ENCODE measurements at regions not wholly inside any gene's neighbourhood (a gene's known extent, or its start where the extent isn't known, plus 50 kb on each side); places are given as distances from the start of the nearest gene placed in this dataset.

DNA sequence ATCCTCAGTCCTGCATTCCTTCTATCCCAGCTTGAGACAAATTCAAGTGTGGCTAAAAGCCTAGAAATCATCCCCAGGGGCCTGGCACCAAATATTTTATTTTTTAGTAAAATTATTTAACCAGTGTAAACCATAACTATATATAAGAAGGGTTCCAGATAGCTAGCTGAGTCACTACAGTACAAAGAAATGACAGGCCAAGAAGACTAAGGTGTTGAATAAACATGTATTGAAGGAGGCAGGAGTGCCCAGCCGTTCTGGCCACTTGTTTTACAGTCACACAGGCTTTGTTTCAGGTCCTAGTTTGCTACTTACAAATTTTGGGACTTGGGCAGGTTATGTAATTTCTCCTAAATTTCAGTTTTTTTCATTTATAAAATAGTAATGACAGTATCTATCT, 225.9 kb upstream of the PITX2 start:
- TF ChIP-seq, protein P1, sequence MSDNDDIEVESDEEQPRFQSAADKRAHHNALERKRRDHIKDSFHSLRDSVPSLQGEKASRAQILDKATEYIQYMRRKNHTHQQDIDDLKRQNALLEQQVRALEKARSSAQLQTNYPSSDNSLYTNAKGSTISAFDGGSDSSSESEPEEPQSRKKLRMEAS (IDR thresholded peaks at IDR 0.05) = no peak
- TF ChIP-seq CEBPB (IDR thresholded peaks at IDR 0.05) (no peak), TCF12 (IDR thresholded peaks at IDR 0.05; ENCODE audit: low read depth) (no peak), FOXM1 (IDR thresholded peaks at IDR 0.05; ENCODE audit: borderline replicate concordance, low read depth) (no peak), RAD21 (IDR thresholded peaks at IDR 0.05; ENCODE audit: low read depth) (no peak), YY1 (IDR thresholded peaks at IDR 0.05; ENCODE audit: low read depth) (no peak), ZBTB7A (IDR thresholded peaks at IDR 0.05; ENCODE audit: low read depth) (no peak), EP300 (IDR thresholded peaks at IDR 0.05; ENCODE audit: borderline replicate concordance) (no peak), NFIC (IDR thresholded peaks at IDR 0.05) (no peak), TAF1 (IDR thresholded peaks at IDR 0.05; ENCODE audit: low read depth) (no peak), EGR1 (IDR thresholded peaks at IDR 0.05) (no peak), TEAD4 (IDR thresholded peaks at IDR 0.05) (no peak), CREB1 (IDR thresholded peaks at IDR 0.05; ENCODE audit: low read depth) (no peak)
- TF ChIP-seq, protein P2, sequence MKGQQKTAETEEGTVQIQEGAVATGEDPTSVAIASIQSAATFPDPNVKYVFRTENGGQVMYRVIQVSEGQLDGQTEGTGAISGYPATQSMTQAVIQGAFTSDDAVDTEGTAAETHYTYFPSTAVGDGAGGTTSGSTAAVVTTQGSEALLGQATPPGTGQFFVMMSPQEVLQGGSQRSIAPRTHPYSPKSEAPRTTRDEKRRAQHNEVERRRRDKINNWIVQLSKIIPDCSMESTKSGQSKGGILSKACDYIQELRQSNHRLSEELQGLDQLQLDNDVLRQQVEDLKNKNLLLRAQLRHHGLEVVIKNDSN (IDR thresholded peaks at IDR 0.05) = no peak
- TF ChIP-seq, protein P3, sequence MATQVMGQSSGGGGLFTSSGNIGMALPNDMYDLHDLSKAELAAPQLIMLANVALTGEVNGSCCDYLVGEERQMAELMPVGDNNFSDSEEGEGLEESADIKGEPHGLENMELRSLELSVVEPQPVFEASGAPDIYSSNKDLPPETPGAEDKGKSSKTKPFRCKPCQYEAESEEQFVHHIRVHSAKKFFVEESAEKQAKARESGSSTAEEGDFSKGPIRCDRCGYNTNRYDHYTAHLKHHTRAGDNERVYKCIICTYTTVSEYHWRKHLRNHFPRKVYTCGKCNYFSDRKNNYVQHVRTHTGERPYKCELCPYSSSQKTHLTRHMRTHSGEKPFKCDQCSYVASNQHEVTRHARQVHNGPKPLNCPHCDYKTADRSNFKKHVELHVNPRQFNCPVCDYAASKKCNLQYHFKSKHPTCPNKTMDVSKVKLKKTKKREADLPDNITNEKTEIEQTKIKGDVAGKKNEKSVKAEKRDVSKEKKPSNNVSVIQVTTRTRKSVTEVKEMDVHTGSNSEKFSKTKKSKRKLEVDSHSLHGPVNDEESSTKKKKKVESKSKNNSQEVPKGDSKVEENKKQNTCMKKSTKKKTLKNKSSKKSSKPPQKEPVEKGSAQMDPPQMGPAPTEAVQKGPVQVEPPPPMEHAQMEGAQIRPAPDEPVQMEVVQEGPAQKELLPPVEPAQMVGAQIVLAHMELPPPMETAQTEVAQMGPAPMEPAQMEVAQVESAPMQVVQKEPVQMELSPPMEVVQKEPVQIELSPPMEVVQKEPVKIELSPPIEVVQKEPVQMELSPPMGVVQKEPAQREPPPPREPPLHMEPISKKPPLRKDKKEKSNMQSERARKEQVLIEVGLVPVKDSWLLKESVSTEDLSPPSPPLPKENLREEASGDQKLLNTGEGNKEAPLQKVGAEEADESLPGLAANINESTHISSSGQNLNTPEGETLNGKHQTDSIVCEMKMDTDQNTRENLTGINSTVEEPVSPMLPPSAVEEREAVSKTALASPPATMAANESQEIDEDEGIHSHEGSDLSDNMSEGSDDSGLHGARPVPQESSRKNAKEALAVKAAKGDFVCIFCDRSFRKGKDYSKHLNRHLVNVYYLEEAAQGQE (IDR thresholded peaks at IDR 0.05; ENCODE audit: low read depth) = no peak

DNA sequence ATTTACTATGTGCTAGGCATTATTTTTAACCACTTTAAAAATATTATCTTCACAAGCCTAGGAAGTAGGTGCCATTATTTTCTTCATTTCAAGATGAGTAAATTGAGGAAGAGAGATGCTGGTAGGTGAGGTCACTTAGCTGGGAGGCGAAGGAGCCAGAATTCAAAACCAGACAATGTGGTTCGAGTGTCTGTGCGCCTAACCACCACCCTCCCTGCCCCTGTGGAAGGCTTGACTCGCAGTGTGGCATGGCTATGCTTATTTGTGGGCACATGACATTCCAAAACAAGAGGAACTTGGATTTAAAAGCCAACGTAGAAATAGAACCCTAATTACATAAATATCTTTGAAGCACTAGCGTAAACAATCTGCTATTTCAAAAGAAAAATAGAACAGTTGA, 226.6 kb upstream of the PITX2 start:
- TF ChIP-seq FOXM1 (IDR thresholded peaks at IDR 0.05; ENCODE audit: borderline replicate concordance, low read depth) (no peak), RAD21 (IDR thresholded peaks at IDR 0.05; ENCODE audit: low read depth) (no peak), TCF12 (IDR thresholded peaks at IDR 0.05; ENCODE audit: low read depth) (no peak), EGR1 (IDR thresholded peaks at IDR 0.05) (no peak), TAF1 (IDR thresholded peaks at IDR 0.05; ENCODE audit: low read depth) (no peak), YY1 (IDR thresholded peaks at IDR 0.05; ENCODE audit: low read depth) (no peak), NFIC (IDR thresholded peaks at IDR 0.05) (no peak)
- TF ChIP-seq, protein P3 (IDR thresholded peaks at IDR 0.05; ENCODE audit: low read depth) = no peak
- TF ChIP-seq, protein P1 (IDR thresholded peaks at IDR 0.05) = no peak

DNA sequence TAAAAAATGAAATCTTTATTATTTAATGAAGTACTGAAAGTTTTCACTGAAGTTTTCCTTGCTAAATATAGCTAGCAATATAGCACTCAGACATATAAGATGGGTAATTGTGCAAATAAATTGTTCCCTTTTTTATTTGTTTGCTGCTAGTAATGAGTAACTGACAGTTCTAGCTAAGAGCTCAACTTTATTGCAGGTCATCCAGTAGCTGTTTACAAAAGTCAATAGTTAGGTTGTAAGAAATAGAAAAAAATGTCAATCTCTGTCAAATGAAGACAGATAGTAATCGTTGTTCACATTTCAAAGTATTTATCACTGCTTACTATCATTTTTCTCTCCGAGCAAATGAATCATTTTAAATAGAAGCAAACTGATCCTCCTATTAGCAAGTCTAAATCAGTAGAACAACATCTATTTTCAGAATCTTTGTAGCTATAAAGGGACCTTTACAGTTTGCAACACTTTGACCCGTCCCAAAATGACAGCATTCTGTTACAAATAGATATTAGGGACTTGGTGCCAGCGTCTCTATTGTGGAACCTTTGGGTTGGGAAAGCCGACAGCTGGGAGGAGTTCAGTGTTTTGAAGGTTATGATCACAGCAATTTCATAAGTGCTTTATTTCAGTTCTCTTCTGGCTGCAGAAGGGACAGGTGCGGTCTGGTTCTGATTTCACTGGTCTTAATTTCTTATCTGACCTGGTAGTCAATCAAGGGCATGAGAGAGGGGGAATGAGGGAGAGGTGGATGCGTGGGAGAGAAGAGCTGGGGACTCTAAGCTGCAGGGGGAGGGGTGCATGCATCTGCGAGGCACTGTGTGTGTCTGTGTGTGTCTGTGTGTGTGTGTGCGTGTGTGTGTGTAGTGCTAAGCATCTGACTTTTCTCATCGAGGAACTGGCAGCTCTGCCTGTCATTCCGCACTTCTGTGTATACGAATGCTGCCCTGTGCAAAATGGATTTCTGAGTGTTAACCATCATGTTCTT, 227.9 kb upstream of the PITX2 start:
- TF ChIP-seq TEAD4 (IDR thresholded peaks at IDR 0.05) (no peak), TCF12 (IDR thresholded peaks at IDR 0.05; ENCODE audit: low read depth) (no peak), EGR1 (IDR thresholded peaks at IDR 0.05) (no peak), CEBPB (IDR thresholded peaks at IDR 0.05) (no peak)
- TF ChIP-seq, protein P3 (IDR thresholded peaks at IDR 0.05; ENCODE audit: low read depth) = no peak
- TF ChIP-seq, protein P1 (IDR thresholded peaks at IDR 0.05) = no peak

DNA sequence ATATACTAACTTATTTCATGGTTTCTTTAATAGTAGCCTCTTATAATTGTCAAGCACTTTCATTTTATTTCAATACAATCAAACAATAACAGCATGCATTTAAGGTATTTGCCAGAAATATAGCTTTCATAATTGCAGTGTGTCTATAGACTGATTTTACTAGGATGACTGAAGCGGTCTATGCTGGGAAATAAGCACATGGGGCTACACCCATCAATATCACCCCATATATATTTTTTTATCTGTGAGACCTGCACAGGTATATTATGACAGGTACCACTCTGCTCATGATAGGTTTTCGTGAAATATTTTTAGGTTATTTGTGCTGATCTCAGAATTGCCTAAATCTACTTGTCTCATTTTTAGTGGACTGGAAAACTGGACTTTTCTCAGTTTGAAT, 229.1 kb upstream of the PITX2 start:
- TF ChIP-seq EP300 (IDR thresholded peaks at IDR 0.05; ENCODE audit: borderline replicate concordance) (no peak), TEAD4 (IDR thresholded peaks at IDR 0.05) (no peak), CEBPB (IDR thresholded peaks at IDR 0.05) (no peak), CREB1 (IDR thresholded peaks at IDR 0.05; ENCODE audit: low read depth) (no peak), TAF1 (IDR thresholded peaks at IDR 0.05; ENCODE audit: low read depth) (no peak), TCF12 (IDR thresholded peaks at IDR 0.05; ENCODE audit: low read depth) (no peak), ZBTB7A (IDR thresholded peaks at IDR 0.05; ENCODE audit: low read depth) (no peak), FOXM1 (IDR thresholded peaks at IDR 0.05; ENCODE audit: borderline replicate concordance, low read depth) (no peak), YY1 (IDR thresholded peaks at IDR 0.05; ENCODE audit: low read depth) (no peak), NFIC (IDR thresholded peaks at IDR 0.05) (no peak), EGR1 (IDR thresholded peaks at IDR 0.05) (no peak), RAD21 (IDR thresholded peaks at IDR 0.05; ENCODE audit: low read depth) (no peak)
- TF ChIP-seq, protein P2 (IDR thresholded peaks at IDR 0.05) = no peak
- TF ChIP-seq, protein P3 (IDR thresholded peaks at IDR 0.05; ENCODE audit: low read depth) = no peak
- TF ChIP-seq, protein P1 (IDR thresholded peaks at IDR 0.05) = no peak

All from Ishikawa (cell line).